ENCODE measurements at regions not wholly inside any gene's neighbourhood (a gene's known extent, or its start where the extent isn't known, plus 50 kb on each side); places are given as distances from the start of the nearest gene placed in this dataset.

DNA sequence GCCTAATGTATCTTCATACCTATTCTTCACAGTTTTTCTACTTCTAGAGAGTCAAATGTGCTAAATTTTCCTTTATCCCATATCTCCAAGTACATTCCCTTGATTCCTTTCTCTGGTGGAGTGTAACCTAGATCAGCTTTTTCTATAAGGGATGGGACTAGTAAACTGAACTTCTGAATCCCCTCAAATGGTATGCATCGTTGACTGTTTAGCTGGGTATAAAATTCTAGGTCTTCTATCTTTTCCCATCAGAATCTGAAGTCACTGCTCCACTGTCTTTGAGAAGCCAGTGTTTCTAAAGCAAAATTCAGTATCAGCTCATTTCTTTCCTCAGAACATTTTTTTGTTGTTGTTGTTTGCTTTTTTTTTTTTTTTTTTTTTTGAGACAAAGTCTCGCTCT lies 1256.8 kb downstream of the BRD1 start:
- H3K4me3 ChIP-seq (ENCODE audit: low read depth, low read length): no peak overlapping the region
- TF ChIP-seq CTCF (IDR thresholded peaks at IDR 0.05; ENCODE audit: borderline replicate concordance, insufficient read depth, low read depth, low read length): no peak

GRCh38 chr22:48569476-48570233 lies 1258.0 kb downstream of the BRD1 start:
- no peak for TF ChIP-seq CTCF (IDR thresholded peaks at IDR 0.05; ENCODE audit: borderline replicate concordance, insufficient read depth, low read depth, low read length)
- no peak overlapping the region for H3K4me3 ChIP-seq (ENCODE audit: low read depth, low read length)

DNA sequence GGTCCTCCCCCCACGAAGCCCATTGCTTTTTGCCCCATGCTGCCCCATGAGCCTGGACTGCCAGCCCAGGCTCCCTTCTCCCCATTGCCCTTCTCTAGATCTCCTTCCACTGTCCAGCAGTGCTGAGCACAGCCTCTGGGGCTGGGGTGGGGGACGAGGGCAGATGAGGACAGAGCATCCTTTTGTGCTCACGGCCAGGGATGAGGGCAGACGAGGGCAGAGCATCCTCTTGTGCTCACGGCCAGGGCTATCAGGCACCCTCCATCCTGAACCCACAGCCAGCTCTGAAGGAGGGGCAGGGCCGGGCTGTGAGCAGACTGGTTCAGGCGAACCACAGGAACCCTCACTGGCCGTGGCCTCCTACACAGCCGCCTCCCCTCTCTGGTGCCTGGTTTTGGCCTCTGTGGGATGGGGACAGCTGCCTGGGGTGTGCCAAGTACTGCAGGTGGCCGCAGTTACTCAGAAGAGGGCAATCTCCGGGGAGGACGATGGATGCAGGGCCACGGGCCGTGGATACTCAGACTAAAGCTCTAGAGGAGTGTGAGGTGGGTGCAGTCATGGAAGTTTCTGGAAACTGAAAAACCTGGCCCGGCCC lies 1258.8 kb downstream of the BRD1 start:
- TF ChIP-seq CTCF (IDR thresholded peaks at IDR 0.05; ENCODE audit: borderline replicate concordance, insufficient read depth, low read depth, low read length): no peak
- H3K4me3 ChIP-seq (ENCODE audit: low read depth, low read length): no peak overlapping the region

- no peak overlapping the region for H3K4me3 ChIP-seq (ENCODE audit: low read depth, low read length)
- TF ChIP-seq CTCF (IDR thresholded peaks at IDR 0.05; ENCODE audit: borderline replicate concordance, insufficient read depth, low read depth, low read length): no peak
These were observed 1260.3 kb downstream of the BRD1 start for GRCh38 chr22:48567213-48567975.

DNA sequence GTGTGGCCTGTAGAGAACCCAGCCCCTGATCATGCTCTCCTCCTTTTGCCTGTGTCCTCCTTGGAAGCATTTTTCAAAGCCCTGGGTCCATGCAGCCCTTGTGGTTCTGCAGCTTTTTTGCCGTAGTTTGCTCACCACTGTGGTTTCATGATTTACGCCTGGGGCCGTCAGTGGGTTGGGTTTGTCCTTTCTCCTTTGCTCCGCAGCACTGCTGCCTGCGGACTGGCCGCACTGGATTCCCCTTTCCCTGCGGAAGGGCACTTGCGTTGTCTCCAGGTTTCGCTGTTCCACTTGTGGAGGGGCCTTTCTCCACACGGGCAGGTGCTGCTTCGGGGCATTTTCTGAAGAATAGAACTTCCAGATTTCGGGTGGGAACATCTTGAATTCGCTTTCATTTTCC lies 1260.9 kb downstream of the BRD1 start:
- H3K4me3 ChIP-seq (ENCODE audit: low read depth, low read length): no peak overlapping the region
- TF ChIP-seq CTCF (IDR thresholded peaks at IDR 0.05; ENCODE audit: borderline replicate concordance, insufficient read depth, low read depth, low read length): no peak

- no peak overlapping the region for H3K4me3 ChIP-seq (ENCODE audit: low read depth, low read length)
- TF ChIP-seq CTCF (IDR thresholded peaks at IDR 0.05; ENCODE audit: borderline replicate concordance, insufficient read depth, low read depth, low read length): no peak
These were observed 1261.7 kb downstream of the BRD1 start for GRCh38 chr22:48565901-48566501.
